ENCODE measurements at regions not wholly inside any gene's neighbourhood (a gene's known extent, or its start where the extent isn't known, plus 50 kb on each side); places are given as distances from the start of the nearest gene placed in this dataset.

DNA sequence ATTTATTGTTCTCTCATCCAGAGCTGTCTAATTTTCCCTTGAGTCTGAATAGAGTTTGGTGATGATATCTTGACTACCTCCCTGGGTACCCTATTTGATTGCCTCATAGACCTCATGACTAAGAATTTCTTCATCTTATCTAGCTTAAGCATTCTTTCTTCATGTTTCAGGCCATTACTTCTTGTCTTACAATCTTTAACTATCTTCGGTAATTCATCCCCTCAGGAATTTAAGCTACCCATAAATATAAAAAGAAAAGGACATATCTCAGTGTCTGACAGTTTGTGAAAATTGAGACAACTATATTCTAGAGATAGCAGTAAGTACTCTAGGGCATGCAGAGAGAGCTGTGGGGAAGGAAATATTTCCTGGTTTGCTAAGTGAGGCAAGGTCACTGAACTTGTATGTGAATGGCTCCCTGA lies 466.1 kb upstream of the GRID2 start:
- TF ChIP-seq, protein P1, sequence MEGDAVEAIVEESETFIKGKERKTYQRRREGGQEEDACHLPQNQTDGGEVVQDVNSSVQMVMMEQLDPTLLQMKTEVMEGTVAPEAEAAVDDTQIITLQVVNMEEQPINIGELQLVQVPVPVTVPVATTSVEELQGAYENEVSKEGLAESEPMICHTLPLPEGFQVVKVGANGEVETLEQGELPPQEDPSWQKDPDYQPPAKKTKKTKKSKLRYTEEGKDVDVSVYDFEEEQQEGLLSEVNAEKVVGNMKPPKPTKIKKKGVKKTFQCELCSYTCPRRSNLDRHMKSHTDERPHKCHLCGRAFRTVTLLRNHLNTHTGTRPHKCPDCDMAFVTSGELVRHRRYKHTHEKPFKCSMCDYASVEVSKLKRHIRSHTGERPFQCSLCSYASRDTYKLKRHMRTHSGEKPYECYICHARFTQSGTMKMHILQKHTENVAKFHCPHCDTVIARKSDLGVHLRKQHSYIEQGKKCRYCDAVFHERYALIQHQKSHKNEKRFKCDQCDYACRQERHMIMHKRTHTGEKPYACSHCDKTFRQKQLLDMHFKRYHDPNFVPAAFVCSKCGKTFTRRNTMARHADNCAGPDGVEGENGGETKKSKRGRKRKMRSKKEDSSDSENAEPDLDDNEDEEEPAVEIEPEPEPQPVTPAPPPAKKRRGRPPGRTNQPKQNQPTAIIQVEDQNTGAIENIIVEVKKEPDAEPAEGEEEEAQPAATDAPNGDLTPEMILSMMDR (IDR thresholded peaks at IDR 0.05): no peak
- TF ChIP-seq POLR2A (IDR thresholded peaks at IDR 0.05) (no peak), EP300 (IDR thresholded peaks at IDR 0.05) (no peak), POLR2AphosphoS5 (IDR thresholded peaks at IDR 0.05) (no peak)
